H1 (cell line): ENCODE measurements at regions not wholly inside any gene's neighbourhood (a gene's known extent, or its start where the extent isn't known, plus 50 kb on each side); places are given as distances from the start of the nearest gene placed in this dataset.

Experiments
- CTCF ChIA-PET: fragments of 300-600 bp; sonication (Branson Sonifier 250); formaldehyde crosslinking; loops from one replicate; lab custom pipeline; 2021; ENCODE audit not compliant: partially characterized antibody; lab: Charles Lee
- POLR2A ChIA-PET: fragments of 300-600 bp; sonication (Branson Sonifier 250); formaldehyde crosslinking; loops from one replicate; lab custom pipeline; 2021; ENCODE audit warnings: inconsistent platforms; ENCODE audit not compliant: partially characterized antibody; lab: Charles Lee
- DNase-seq, 2 experiments: peaks; one replicate each; pipeline versions ENCODE4 v3.0.0 to v3.0.0-alpha.2; 2010 to 2022; ENCODE audit warnings: low spot score in 2 of 2, low read depth in 1 of 2, mixed read lengths in 1 of 2
- FAIRE-seq: peaks from 2 replicates; lab custom pipeline; 2011; peaks lifted over from hg19 to GRCh38; lab: Jason Lieb, UNC
- H2AFZ ChIP-seq: 2 replicates; pipeline ENCODE4 v1.8.1; 2012; ENCODE audit warnings: low read length, inconsistent platforms
- H2AK5ac ChIP-seq: 2 replicates; pipeline ENCODE4 v1.6.1; 2013; ENCODE audit warnings: low read depth, low read length
- H2BK120ac ChIP-seq: replicated peaks from 2 replicates; pipeline ENCODE3; 2013; ENCODE audit warnings: low read depth, low read length, inconsistent platforms
- H2BK12ac ChIP-seq: 2 replicates; pipeline ENCODE4 v1.6.1; 2013; ENCODE audit warnings: low read depth, low read length
- H2BK15ac ChIP-seq: 2 replicates; pipeline ENCODE4 v1.6.1; 2013; ENCODE audit warnings: low read length
- H2BK20ac ChIP-seq: 2 replicates; pipeline ENCODE4 v1.6.1; 2013; ENCODE audit warnings: low read length
- H2BK5ac ChIP-seq: 2 replicates; pipeline ENCODE4 v1.6.1; 2013; ENCODE audit warnings: low read depth, low read length
- H3K14ac ChIP-seq: 2 replicates; pipeline ENCODE4 v1.6.1; 2013; ENCODE audit warnings: inconsistent platforms; ENCODE audit not compliant: insufficient read length
- H3K18ac ChIP-seq: 2 replicates; pipeline ENCODE4 v1.6.1; 2013; ENCODE audit warnings: low read length; ENCODE audit errors: extremely low read depth
- H3K23ac ChIP-seq: 2 replicates; pipeline ENCODE4 v1.6.1; 2013; ENCODE audit warnings: inconsistent platforms; ENCODE audit not compliant: insufficient read length
- H3K23me2 ChIP-seq: 2 replicates; pipeline ENCODE4 v1.6.1; 2013; ENCODE audit warnings: low read depth, low read length
- H3K27ac ChIP-seq: 2 replicates; pipeline ENCODE4 v1.6.1; 2011; ENCODE audit warnings: low read depth, low read length, inconsistent platforms
- H3K27me3 ChIP-seq, 4 experiments: replicated peaks in 1 of 4; 1 replicate in 1 of 4; 2 replicates in 3 of 4; pipeline versions ENCODE4 v1.6.1 to v1.8.1; 2011 to 2013; ENCODE audit warnings: low read length in 3 of 4, mild to moderate bottlenecking in 3 of 4, inconsistent platforms in 2 of 4, mixed read lengths in 2 of 4, moderate library complexity in 1 of 4; ENCODE audit not compliant: control insufficient read depth in 3 of 4, insufficient read depth in 3 of 4; ENCODE audit errors: extremely low read depth in 1 of 4
- H3K36me3 ChIP-seq, 4 experiments: 2 replicates each; pipeline versions ENCODE4 v1.6.1 to v1.8.1; 2011 to 2013; ENCODE audit warnings: mild to moderate bottlenecking in 4 of 4, low read length in 3 of 4, moderate library complexity in 2 of 4, control low read depth in 1 of 4, inconsistent platforms in 1 of 4; ENCODE audit not compliant: insufficient read depth in 4 of 4, control insufficient read depth in 2 of 4
- H3K4ac ChIP-seq: replicated peaks from 2 replicates; pipeline ENCODE3; 2013; ENCODE audit warnings: low read length, low read depth, mixed read lengths, inconsistent platforms; ENCODE audit not compliant: insufficient read length
- H3K4me1 ChIP-seq, 4 experiments: replicated peaks in 1 of 4; 1 replicate in 1 of 4; 2 replicates in 3 of 4; pipeline versions ENCODE4 v1.6.1 to v1.8.1; 2011 to 2013; ENCODE audit warnings: low read length in 3 of 4, inconsistent platforms in 2 of 4, mixed read lengths in 1 of 4; ENCODE audit not compliant: insufficient read depth in 4 of 4, control insufficient read depth in 3 of 4
- H3K4me2 ChIP-seq, 2 experiments: 2 replicates each; pipeline versions ENCODE4 v1.6.1 to v1.8.1; 2011 to 2013; ENCODE audit warnings: low read depth in 2 of 2, low read length in 2 of 2, control low read depth in 1 of 2, inconsistent platforms in 1 of 2, mild to moderate bottlenecking in 1 of 2; ENCODE audit not compliant: insufficient read depth in 1 of 2
- H3K4me3 ChIP-seq, 4 experiments: fragments of 200-600, 300-600 bp in 1 of 4; sonication (generic), shearing (Covaris generic), sonication (Bioruptor Twin) in 1 of 4; 2 replicates each; pipeline versions ENCODE4 v1.5.1 to v1.8.1; 2011 to 2016; ENCODE audit warnings: low read length in 4 of 4, low read depth in 3 of 4, control low read depth in 2 of 4, inconsistent platforms in 2 of 4, mild to moderate bottlenecking in 2 of 4, mixed read lengths in 1 of 4, moderate library complexity in 1 of 4; ENCODE audit not compliant: insufficient read depth in 2 of 4; ENCODE audit errors: extremely low read depth in 1 of 4
- H3K56ac ChIP-seq: replicated peaks from 2 replicates; pipeline ENCODE3; 2013; ENCODE audit warnings: low read depth, mild to moderate bottlenecking, mixed read lengths, low read length, inconsistent platforms; ENCODE audit not compliant: insufficient read length
- H3K79me1 ChIP-seq: 2 replicates; pipeline ENCODE4 v1.6.1; 2013; ENCODE audit warnings: low read depth, low read length, control low read depth
- H3K79me2 ChIP-seq, 2 experiments: 2 replicates each; pipeline versions ENCODE4 v1.6.1 to v1.8.1; 2012 to 2013; ENCODE audit warnings: low read length in 2 of 2, mild to moderate bottlenecking in 2 of 2, inconsistent platforms in 1 of 2; ENCODE audit not compliant: insufficient read depth in 2 of 2, control insufficient read depth in 1 of 2
- H3K9ac ChIP-seq, 4 experiments: replicated peaks in 1 of 4; 1 replicate in 1 of 4; 2 replicates in 3 of 4; pipeline versions ENCODE4 v1.6.1 to v1.8.1; 2011 to 2013; ENCODE audit warnings: low read depth in 3 of 4, low read length in 3 of 4, control low read depth in 2 of 4, mild to moderate bottlenecking in 2 of 4, moderate library complexity in 2 of 4, inconsistent platforms in 1 of 4; ENCODE audit errors: extremely low read depth in 1 of 4
- H3K9me3 ChIP-seq, 2 experiments: 2 replicates each; pipeline versions ENCODE4 v1.6.1 to v1.8.1; 2012 to 2013; ENCODE audit warnings: mild to moderate bottlenecking in 2 of 2, moderate library complexity in 2 of 2, control low read depth in 1 of 2, inconsistent platforms in 1 of 2, low read depth in 1 of 2, low read length in 1 of 2, mixed read lengths in 1 of 2; ENCODE audit not compliant: insufficient read depth in 2 of 2
- H4K20me1 ChIP-seq, 2 experiments: replicated peaks in 1 of 2; 2 replicates each; pipeline versions ENCODE3 to v1.8.1; 2011 to 2013; ENCODE audit warnings: inconsistent platforms in 2 of 2, low read length in 2 of 2, mild to moderate bottlenecking in 1 of 2; ENCODE audit not compliant: insufficient read depth in 2 of 2, control insufficient read depth in 1 of 2
- H4K5ac ChIP-seq: 2 replicates; pipeline ENCODE4 v1.6.1; 2013; ENCODE audit warnings: low read length, low read depth, mixed read lengths, inconsistent platforms; ENCODE audit not compliant: insufficient read length
- H4K8ac ChIP-seq: 2 replicates; pipeline ENCODE4 v1.8.0; 2013; ENCODE audit warnings: mild to moderate bottlenecking, moderate library complexity, low read length, inconsistent platforms; ENCODE audit not compliant: insufficient read depth; ENCODE audit errors: extremely low read depth
- H4K91ac ChIP-seq: replicated peaks from 2 replicates; pipeline ENCODE3; 2013; ENCODE audit warnings: low read length, mixed read lengths, inconsistent platforms; ENCODE audit not compliant: insufficient read length
- CBX5 ChIP-seq: fragments of 300-800, 300-1000 bp; sonication (generic); IDR thresholded peaks from 2 replicates; pipeline ENCODE4 v1.7.1; 2016; ENCODE audit warnings: antibody characterized with exemption, low read length, low read depth
- MAFK ChIP-seq: IDR thresholded peaks from 2 replicates; pipeline ENCODE4 v1.6.1; 2012; ENCODE audit warnings: low read depth, mild to moderate bottlenecking, improper control_type of control experiment, low read length
- NANOG ChIP-seq: IDR thresholded peaks from 2 replicates; pipeline ENCODE4 v1.6.1; 2011; ENCODE audit warnings: low read length, low read depth, mild to moderate bottlenecking, inconsistent platforms; ENCODE audit not compliant: insufficient read depth, poor library complexity, severe bottlenecking
- RNF2 ChIP-seq: fragments of 200-900, 300-1000 bp; sonication (generic); IDR thresholded peaks from 2 replicates; pipeline ENCODE4 v1.7.1; 2016; ENCODE audit warnings: borderline replicate concordance, low read depth, mild to moderate bottlenecking, antibody characterized with exemption, low read length; ENCODE audit not compliant: poor library complexity, severe bottlenecking; ENCODE audit errors: missing control alignments
- SP2 ChIP-seq: IDR thresholded peaks from 2 replicates; pipeline ENCODE4 v1.6.1; 2012; ENCODE audit warnings: mild to moderate bottlenecking, low read length, inconsistent platforms
- USF2 ChIP-seq: IDR thresholded peaks from 2 replicates; pipeline ENCODE4 v1.6.1; 2011; ENCODE audit warnings: low read length, improper control_type of control experiment
- WGBS, 2 experiments: shearing (Covaris generic) in 1 of 2; methylation state at CpG; one replicate each; pipeline versions ENCODE4 v1.1.6 to v1.1.7; 2013 to 2015; ENCODE audit warnings: low lambda C conversion rate in 2 of 2, mixed read lengths in 2 of 2, inconsistent platforms in 1 of 2, low coverage in 1 of 2, missing lambda C conversion rate in 1 of 2; ENCODE audit not compliant: insufficient replicate concordance in 2 of 2, insufficient coverage in 1 of 2, insufficient read length in 1 of 2; ENCODE audit errors: extremely low coverage in 1 of 2, missing lambda C conversion rate in 1 of 2; 5-methylcytosine and 5-hydroxymethylcytosine counted together

- Histone ChIP-seq H3K18ac (no peak overlapping the region), H3K36me3 (no peaks in the 10 kb centered on the region), H3K79me2 (no peaks in the 10 kb centered on the region), H2AK5ac (no peak overlapping the region), H2BK20ac (no peak overlapping the region), H2BK120ac (no peak overlapping the region), H3K23ac (no peak overlapping the region), H2BK12ac (no peak overlapping the region), H4K5ac (no peak overlapping the region), H3K9ac (no peak overlapping the region), H2BK15ac (no peak overlapping the region), H3K27ac (no peak overlapping the region), H3K4ac (no peak overlapping the region), H3K4me2 (no peak overlapping the region), H2AFZ (no peak overlapping the region), H4K8ac (no peak overlapping the region), H4K91ac (no peak overlapping the region), H3K79me1 (no peaks in the 10 kb centered on the region), H4K20me1 (no peaks in the 10 kb centered on the region), H3K9me3 (peaks cover 2 to 6% of the 10 kb centered on the region in 2 experiments; a peak in 1 of 4 replicates), H3K14ac (no peak overlapping the region), H3K27me3 (no peaks in the 10 kb centered on the region; a peak in 1 of 7 replicates), H3K56ac (no peak overlapping the region), H3K4me3 (no peak overlapping the region), H3K4me1 (peaks cover 0 to 4% (median 2%) of the 10 kb centered on the region in 4 experiments; a peak in 3 of 7 replicates), H2BK5ac (no peak overlapping the region), H3K23me2 (no peaks in the 10 kb centered on the region)
- ChIA-PET CTCF (no interaction called here), POLR2A (no interaction called here)
- DNase-seq (no peak), FAIRE-seq (no peak)
- 90% methylated on average over 7 of the region's 7 CpGs; no CpG with 5 or more reads in 1 of the 2 experiments for WGBS, 2 experiments
- no peak for TF ChIP-seq USF2
- no peak for TF ChIP-seq RNF2
- no peak for TF ChIP-seq NANOG
- no peak for TF ChIP-seq SP2
- no peak for TF ChIP-seq CBX5
- no peak for TF ChIP-seq MAFK
Measured at GRCh38 chr2:234352270-234352669, 144.6 kb downstream of the ARL4C start.
